WERI-Rb-1 (cell line): ENCODE measurements at regions not wholly inside any gene's neighbourhood (a gene's known extent, or its start where the extent isn't known, plus 50 kb on each side); places are given as distances from the start of the nearest gene placed in this dataset.

Experiments
- DNase-seq: peaks from one replicate; pipeline ENCODE4 v3.0.0-alpha.2; 2020
- H3K27ac ChIP-seq: fragments of 250-450 bp; sonication (Bioruptor Pico); 2 replicates; pipeline ENCODE4 v1.5.1; 2020; ENCODE audit warnings: mild to moderate bottlenecking, moderate library complexity
- H3K27me3 ChIP-seq: fragments of 250-450 bp; sonication (Bioruptor Pico); 2 replicates; pipeline ENCODE4 v1.5.1; 2021; ENCODE audit warnings: mild to moderate bottlenecking, low read depth, moderate library complexity; ENCODE audit not compliant: insufficient read depth, severe bottlenecking
- H3K36me3 ChIP-seq: fragments of 250-450 bp; sonication (Bioruptor Pico); 2 replicates; pipeline ENCODE4 v1.5.1; 2020; ENCODE audit warnings: mild to moderate bottlenecking, moderate library complexity
- H3K4me3 ChIP-seq: 2 replicates; pipeline ENCODE4 v1.5.1; 2011; ENCODE audit warnings: low read depth, mild to moderate bottlenecking, control low read depth, low read length
- H3K9me3 ChIP-seq: fragments of 250-450 bp; sonication (Bioruptor Pico); 2 replicates; pipeline ENCODE4 v1.5.1; 2021; ENCODE audit warnings: mild to moderate bottlenecking, moderate library complexity; ENCODE audit not compliant: severe bottlenecking
- CTCF ChIP-seq: IDR thresholded peaks from 2 replicates; pipeline ENCODE4 v1.5.1; 2011; ENCODE audit warnings: low read depth, mild to moderate bottlenecking, control low read depth, inconsistent platforms, low read length

GRCh38 chr2:133906396-133906795, 338.1 kb upstream of the NCKAP5 start:
- DNase-seq = no peak
- Histone ChIP-seq H3K27ac (no peak overlapping the region), H3K4me3 (no peak overlapping the region), H3K9me3 (peaks cover 2% of the 10 kb centered on the region), H3K36me3 (no peaks in the 10 kb centered on the region), H3K27me3 (no peaks in the 10 kb centered on the region)
- no peak for TF ChIP-seq CTCF

- H3K27me3 ChIP-seq = no peaks in the 10 kb centered on the region
- H3K4me3 ChIP-seq = no peak overlapping the region
- DNase-seq = no peak
- peaks cover 2% of the 10 kb centered on the region for H3K9me3 ChIP-seq
- H3K27ac ChIP-seq = no peak overlapping the region
- no peak for TF ChIP-seq CTCF
- H3K36me3 ChIP-seq = no peaks in the 10 kb centered on the region
These were observed 338.7 kb upstream of the NCKAP5 start for GRCh38 chr2:133906926-133907325.

- Histone ChIP-seq H3K27me3 (no peaks in the 10 kb centered on the region), H3K27ac (no peak overlapping the region), H3K4me3 (no peak overlapping the region), H3K36me3 (no peaks in the 10 kb centered on the region), H3K9me3 (peaks cover 2% of the 10 kb centered on the region)
- no peak for TF ChIP-seq CTCF
- DNase-seq = no peak
These were observed 339.9 kb upstream of the NCKAP5 start for GRCh38 chr2:133908171-133908570.

- H3K4me3 ChIP-seq = no peak overlapping the region
These were observed 335.7 kb upstream of the MGAT5 start for GRCh38 chr2:133918141-133918540.

GRCh38 chr2:133919285-133919684, 334.6 kb upstream of the MGAT5 start:
- no peak for DNase-seq
- Histone ChIP-seq H3K36me3 (no peaks in the 10 kb centered on the region), H3K27me3 (no peaks in the 10 kb centered on the region), H3K27ac (no peak overlapping the region), H3K4me3 (no peak overlapping the region), H3K9me3 (no peaks in the 10 kb centered on the region)
- TF ChIP-seq CTCF = no peak

More at GRCh38 chr2:133918141-133918540, 335.7 kb upstream of the MGAT5 start:
- no peaks in the 10 kb centered on the region for H3K36me3 ChIP-seq
- H3K9me3 ChIP-seq = no peaks in the 10 kb centered on the region
- DNase-seq = no peak
- TF ChIP-seq CTCF = no peak
- no peaks in the 10 kb centered on the region for H3K27me3 ChIP-seq
- no peak overlapping the region for H3K27ac ChIP-seq

- H3K4me3 ChIP-seq = no peak overlapping the region
- no peak for DNase-seq
- H3K36me3 ChIP-seq = no peaks in the 10 kb centered on the region
- H3K27ac ChIP-seq = no peak overlapping the region
- H3K27me3 ChIP-seq = no peaks in the 10 kb centered on the region
- H3K9me3 ChIP-seq = no peaks in the 10 kb centered on the region
- TF ChIP-seq CTCF = no peak
These were observed 326.0 kb upstream of the MGAT5 start for GRCh38 chr2:133927894-133928293.
